ENCODE measurements at regions not wholly inside any gene's neighbourhood (a gene's known extent, or its start where the extent isn't known, plus 50 kb on each side); places are given as distances from the start of the nearest gene placed in this dataset.
A peak's percentile ranks its signal among the peaks of the same experiment; 100 is the strongest.

DNA sequence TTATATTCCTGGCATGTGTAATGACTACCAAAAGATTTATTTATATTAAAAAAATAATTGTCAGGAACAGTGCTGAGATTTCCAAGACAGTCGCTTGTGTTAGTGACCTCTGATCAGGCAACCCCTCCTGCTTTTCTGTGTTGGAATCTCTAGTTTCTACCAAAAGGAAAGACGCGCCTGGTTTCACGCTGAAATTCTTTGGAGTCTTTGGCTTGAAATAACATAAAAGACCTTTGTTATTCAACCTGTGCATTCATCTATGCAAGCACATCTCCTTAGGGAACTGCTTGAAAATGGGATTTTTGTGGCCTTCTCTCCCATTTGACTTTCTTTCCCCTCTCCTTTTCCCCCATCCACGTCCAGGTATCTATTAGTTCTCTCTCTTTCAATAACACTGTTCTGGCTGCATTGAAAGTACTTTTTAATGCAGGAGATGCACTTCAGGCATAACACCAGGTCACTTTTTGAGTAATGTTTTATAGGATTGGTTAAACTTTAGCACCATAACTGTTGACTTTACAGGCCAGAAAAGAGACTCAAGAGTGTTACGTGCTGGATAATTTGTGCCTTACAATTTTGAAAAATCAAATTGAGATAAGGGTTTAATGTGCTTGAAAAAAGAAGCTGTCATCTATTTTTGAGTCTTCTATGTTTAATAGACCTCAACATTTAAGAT, 172.7 kb downstream of the GPAT3 start:
- no peak for ATAC-seq

GRCh38 chr4:83704786-83705185, 168.9 kb downstream of the GPAT3 start:
- no peak for ATAC-seq

- ATAC-seq: no peak
Measured at GRCh38 chr4:83703752-83704151, 167.8 kb downstream of the GPAT3 start.

- ATAC-seq: no peak
Measured at GRCh38 chr4:83701041-83701440, 165.1 kb downstream of the GPAT3 start.

DNA sequence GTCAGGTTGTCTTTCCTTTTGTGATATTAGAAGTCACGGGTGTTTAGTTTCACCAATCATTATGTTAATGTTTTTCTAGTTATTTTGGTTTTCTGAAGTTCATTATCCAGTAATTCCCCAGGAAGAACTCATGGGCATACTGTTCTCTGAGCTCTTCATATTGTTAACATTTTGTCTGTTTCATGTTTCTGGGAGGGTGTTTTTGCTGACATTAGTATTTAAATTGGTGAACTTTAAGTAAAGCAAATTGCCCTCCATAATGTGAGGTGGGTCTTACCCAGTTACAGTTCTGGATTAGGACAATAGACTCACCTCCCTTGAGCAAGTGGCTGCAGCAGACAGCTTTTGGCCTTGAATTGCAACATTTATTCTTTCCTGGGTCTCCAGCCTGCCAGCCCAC, 163.4 kb downstream of the GPAT3 start:
- no peak for ATAC-seq

DNA sequence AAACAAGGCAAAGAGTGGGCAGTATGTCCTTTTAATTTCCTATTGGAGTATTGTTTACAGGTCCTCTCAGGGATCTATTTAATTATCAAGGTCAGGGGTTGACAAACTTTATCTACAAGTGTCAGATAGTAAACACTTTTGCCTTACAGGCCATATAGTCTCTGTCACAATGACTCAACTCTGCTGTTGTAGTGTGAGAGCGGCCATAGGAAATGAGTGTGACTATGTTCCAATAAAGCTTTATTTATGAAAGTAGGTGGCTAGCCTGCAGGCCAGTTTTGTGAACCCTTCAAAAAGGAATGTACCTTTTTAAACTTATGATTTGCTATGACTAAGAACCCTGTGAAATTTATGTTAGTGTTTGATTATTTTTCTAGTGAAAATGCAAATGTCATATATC, 156.1 kb downstream of the GPAT3 start:
- no peak for ATAC-seq

GRCh38 chr4:83686166-83686565, 150.3 kb downstream of the GPAT3 start:
- no peak for ATAC-seq

DNA sequence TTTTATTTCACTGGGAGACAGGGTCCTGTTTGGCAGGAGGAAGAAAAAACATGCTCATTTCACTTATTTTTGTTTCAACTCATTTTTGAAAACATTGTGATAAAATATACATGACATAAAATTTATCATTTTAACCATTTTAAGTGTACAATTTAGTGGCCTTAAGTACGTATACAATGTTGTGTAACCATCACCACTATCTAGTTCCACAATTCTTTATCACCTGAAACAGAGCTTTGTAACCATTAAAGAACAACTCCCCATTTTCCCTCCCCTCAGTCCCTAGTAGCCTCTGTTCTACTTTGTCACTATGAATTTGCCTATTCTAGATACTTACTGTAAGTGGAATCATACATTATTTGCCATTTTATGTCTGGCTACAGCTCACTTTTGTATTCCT, 143.8 kb downstream of the GPAT3 start:
- ATAC-seq: no peak

DNA sequence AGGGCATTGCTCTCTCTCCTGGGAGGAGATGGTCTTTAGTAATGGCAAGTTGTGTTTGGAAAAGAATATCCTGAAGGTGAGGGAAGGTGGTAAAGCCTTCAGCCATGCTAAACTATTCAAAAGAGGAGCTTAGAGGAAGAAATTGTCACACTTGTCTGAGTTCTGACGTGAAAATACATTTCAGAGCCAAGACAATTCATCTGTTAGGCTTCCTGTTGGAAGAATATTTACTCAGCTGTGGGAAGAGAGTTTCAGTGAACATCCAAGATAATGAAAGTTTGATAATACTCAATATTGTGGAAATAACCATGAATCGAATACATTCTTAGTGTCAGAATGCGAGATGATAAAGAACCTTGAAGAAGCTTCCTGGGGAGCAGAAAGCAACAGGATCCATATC, 143.3 kb downstream of the GPAT3 start:
- no peak for ATAC-seq

DNA sequence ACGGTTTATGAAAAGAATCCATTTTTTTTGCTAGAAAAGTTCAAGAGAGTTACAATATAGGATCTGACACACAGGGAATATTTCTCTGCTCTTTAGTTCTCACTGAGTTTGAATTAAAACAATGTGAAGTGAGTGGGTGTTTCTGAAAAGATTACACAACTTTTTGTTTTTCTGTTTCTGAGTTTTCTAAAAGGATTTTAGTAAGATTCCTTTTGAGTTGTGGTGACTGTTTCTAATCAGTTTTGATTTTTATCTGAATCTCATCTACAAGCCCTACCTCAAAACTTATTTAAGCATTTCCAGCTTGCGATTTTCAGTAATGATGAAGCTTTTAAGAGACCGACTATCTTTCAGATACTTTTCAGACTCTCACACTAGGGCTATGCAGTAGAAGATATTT, 141.7 kb downstream of the GPAT3 start:
- no peak for ATAC-seq

DNA sequence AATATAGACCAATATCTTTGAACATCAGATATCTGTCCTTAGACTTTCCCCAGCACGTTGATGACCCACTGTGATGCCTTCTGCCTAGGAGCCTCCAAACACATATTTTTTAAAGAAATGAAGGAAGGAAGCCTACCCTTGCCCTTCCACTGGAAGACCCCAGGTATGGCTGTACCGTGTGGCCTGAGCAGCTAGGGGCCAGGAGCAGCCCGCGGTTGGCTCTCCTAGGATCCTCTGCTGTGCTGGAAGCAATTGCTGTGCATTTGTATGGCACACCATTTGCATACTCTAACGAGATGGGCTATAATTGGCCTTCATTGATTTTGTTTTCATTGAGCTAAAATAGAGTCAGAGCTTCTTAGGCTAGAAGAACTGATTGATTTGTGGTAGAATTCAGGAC, 128.8 kb downstream of the GPAT3 start:
- no peak for ATAC-seq

DNA sequence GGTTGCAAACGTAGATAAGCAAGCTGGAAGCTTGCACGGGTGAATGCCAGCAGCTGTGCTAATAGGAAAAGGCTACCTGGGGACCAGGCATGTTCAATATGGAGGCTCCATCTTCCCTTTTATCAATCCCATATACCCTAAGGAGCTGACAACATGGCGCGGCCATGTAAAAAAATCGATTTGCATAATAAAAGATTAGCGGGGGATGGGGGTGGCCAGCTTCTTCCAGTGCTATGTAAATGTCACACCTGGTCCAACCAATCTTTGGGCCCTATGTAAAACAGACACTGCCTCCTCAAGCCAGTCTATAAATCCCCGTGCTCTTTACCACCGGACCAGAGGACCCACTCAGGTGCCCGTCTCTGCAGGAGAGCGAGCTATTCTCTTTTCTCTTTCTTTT, 128.2 kb downstream of the GPAT3 start:
- no peak for ATAC-seq

GRCh38 chr4:83662204-83662603, 126.3 kb downstream of the GPAT3 start:
- ATAC-seq: no peak

DNA sequence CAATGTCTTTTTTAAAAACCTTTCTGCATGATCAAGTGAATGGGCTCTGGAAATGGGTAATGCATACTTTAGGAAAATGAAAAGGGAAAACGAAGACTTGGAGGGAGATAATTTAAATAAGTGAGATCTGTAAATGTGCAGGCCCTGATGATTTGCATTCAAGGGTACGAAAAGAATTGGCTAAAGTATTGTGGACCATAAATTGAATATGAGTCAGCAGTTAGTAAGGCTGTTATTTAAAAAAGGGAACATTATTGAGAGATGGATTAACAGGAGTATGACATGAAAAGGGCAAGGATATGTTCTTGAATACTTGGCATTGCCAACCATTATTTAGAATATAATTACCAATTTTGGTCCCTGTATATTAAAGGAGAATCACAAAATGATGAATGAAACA, 125.5 kb downstream of the GPAT3 start:
- ATAC-seq: no peak

DNA sequence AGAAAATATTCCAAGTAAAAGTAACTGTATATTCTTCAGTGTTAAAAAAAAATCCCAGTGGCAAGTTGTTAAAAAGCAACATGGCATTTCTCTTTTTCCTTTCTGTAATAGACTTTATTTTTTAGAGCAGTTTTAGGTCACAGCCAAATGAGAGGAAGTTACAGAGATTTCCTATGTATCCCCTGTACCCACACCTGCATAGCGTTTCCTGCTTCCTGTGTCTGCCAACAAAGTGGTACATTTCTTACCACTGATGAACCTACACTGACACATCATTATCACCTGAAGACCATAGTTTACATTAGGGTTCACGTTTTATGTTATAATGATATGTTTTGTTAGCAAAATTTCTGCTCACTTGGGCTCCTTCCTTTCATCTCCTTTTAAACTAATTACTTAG, 124.7 kb downstream of the GPAT3 start:
- no peak for ATAC-seq

DNA sequence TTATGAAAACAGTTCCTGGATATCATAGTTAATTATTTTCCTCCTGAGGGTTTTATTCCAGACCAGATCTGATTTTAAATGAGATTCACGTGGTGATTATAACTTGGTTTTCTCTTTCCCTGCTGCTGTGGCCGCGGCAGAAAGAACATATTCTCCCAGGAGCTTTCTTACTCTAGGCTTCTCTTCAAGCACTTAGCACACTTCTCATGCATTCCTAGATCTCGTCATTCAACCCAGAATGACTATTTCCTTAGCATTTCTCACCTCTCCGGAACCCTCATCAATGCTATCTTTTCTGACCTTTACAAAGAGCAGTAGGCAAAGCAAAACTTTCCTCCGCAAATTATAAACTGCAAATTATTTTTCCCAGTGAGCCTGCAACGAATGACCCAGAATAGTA, 122.9 kb downstream of the GPAT3 start:
- no peak for ATAC-seq

- ATAC-seq: peak; percentile 55
Measured at GRCh38 chr4:83657336-83657735, 121.4 kb downstream of the GPAT3 start.
